Stimulated activated CD8-positive, alpha-beta memory T cell treated with anti-CD3 and anti-CD28 coated beads, Interleukin-15, amount 100 ng/mL, for 4 hours (primary cell): ENCODE measurements at regions not wholly inside any gene's neighbourhood (a gene's known extent, or its start where the extent isn't known, plus 50 kb on each side); places are given as distances from the start of the nearest gene placed in this dataset.
"Not testable (repeated sequence)": the region's sequence is repeated elsewhere in the genome, so short reads cannot be mapped to it uniquely, and the experiment has no call there.

ENCODE experiments used
- DNase-seq, 2 donors: peaks; one replicate each; pipeline ENCODE4 v3.0.0-alpha.2; 2020; ENCODE audit warnings: low read depth in 2 of 2

GRCh38 chrX:3838754-3839153 lies 125.3 kb upstream of the PRKX start:
- DNase-seq = not testable (repeated sequence)

- not testable (repeated sequence) for DNase-seq
Measured at GRCh38 chrX:3837958-3838643, 124.7 kb upstream of the PRKX start.

GRCh38 chrX:3837211-3837610 lies 123.8 kb upstream of the PRKX start:
- DNase-seq = not testable (repeated sequence)

DNA sequence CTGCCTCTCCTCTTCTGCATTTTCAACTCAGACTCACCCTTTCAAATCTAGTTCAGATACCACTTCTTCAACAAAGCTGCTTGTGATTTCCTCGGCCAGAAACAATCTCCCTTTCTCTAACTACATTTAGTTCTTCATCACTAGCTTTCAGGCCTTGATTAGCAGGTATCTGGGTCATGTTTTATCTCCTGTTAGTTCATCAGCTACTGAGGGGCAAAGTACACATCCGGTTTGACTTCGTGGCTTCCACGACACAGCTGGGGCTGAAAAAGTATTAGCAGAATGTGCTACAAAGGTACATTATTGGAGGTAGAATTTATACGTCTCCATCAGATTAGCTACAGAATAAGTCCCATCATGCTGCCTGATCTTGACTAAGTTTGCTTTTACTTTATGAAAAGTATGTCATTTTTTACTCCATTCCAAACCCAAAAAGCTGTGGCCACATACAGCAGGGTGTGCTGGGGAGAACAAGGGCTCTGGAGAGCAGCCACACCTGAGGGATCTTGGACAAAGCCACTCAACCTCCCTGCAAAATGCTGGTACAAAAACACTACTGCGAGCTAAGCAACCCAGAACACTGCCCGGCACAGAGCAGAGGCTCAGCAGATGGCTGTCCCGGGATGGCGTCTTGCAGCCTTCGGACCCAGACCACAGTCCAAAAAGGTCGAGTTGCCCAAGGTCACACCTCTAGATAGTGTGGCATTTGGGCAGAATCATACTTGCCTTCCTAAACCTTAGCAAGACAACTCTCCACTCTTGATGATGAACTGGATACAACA lies 120.5 kb upstream of the PRKX start:
- not testable (repeated sequence) for DNase-seq

DNA sequence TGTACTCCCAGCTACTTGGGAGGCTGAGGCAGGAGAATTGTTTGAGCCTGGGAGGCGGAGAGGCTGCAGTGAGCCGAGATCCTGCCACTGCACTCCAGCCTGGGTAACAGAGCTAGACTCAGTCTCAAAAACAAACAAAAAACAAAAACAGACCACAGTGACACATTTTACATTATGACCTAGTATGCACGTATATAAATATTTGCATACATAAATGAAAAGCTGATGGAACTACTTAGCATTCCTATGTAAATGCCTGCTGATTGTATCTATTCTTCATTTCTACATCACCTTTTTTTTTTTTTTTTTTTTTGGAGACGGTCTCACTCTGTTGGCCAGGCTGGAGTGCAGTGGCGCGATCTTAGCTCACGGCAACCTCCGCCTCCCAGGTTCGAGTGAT lies 116.6 kb upstream of the PRKX start:
- DNase-seq = not testable (repeated sequence)

DNA sequence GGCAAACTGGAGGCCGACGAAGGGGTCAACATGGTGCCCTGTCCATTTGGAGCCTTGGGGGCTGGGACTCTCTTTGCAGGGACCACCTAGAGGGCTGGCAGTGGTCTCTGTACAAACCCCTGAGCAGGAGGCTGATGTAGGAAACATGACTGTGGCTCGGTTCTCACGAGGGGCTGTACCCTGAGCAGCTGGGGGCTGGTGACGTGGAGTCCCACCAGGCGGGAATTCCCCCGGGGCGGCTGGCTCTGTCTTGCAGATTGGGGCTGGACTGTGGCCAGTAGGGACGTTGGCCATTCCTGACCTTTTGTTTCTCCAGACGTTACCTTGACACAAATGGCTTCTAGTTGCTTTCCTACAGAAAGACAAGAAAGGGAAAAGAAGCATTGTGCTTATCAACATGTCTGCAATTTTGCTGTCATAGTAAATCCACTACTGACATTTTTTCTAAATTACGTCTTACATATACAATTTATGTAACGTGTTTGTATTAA lies 115.6 kb upstream of the PRKX start:
- not testable (repeated sequence) for DNase-seq

GRCh38 chrX:3828378-3829040 lies 115.1 kb upstream of the PRKX start:
- DNase-seq = not testable (repeated sequence)

- not testable (repeated sequence) for DNase-seq
Measured at GRCh38 chrX:3824008-3824407, 110.6 kb upstream of the PRKX start.

- no peak for DNase-seq
Measured at GRCh38 chrX:3820167-3820566, 106.7 kb upstream of the PRKX start.

DNA sequence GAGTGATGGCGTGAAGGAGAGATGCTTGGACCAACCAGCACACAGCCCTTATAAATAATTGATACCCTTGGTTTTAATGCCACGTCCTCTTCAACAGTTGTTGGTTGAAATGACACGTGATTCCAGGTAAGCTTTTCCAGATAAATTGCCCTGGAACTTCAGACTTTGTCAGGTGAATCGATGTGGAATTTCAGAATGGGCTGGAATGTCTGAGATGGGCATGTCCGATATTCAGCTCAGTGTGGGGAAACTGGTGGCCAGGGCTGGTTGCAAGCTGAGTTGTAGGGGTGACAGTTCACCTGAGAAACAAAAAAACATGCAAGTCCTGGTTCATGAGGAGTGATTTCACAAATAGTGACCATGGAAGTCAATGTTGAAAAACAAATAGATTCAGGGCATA lies 104.0 kb upstream of the PRKX start:
- DNase-seq = not testable (repeated sequence)

DNA sequence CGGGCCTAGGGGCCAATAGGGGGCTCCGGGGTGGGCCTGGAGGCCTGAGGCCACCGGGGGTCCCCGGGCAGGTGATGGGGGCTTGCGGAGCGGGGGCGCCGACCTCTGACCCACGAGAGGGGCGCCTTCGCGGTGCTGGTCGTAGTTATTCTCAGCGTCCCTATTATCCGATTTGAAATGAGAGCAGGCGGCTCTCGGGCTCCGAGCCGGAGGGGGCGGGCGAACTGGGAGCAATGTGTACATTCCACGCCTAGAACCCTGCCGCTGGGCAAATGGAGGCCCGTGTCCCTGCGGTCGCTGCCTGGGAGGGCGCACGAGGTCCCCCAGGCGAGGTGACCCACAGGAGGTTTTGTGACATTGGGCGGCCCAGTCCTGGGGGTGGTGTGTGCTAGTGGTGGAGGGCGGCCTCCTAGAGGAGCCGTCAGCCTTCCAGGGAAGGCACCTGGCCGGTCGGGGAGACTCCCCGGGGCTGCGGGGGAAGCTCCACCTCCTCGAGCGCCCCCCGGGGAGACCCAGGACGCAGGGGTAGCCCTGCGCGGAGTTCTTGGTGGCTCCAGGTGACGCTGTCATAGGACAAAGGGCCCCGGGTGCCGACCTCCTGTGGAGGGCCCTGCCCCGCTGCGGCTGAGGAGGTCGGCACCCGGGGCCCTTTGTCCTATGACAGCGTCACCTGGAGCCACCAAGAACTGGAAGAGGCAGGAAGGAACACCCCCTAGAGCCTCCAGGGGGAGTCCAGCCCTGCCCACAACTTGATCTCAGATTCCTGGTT lies 102.6 kb upstream of the PRKX start:
- peak in 1 of 2 donors; percentile 21 for DNase-seq

DNA sequence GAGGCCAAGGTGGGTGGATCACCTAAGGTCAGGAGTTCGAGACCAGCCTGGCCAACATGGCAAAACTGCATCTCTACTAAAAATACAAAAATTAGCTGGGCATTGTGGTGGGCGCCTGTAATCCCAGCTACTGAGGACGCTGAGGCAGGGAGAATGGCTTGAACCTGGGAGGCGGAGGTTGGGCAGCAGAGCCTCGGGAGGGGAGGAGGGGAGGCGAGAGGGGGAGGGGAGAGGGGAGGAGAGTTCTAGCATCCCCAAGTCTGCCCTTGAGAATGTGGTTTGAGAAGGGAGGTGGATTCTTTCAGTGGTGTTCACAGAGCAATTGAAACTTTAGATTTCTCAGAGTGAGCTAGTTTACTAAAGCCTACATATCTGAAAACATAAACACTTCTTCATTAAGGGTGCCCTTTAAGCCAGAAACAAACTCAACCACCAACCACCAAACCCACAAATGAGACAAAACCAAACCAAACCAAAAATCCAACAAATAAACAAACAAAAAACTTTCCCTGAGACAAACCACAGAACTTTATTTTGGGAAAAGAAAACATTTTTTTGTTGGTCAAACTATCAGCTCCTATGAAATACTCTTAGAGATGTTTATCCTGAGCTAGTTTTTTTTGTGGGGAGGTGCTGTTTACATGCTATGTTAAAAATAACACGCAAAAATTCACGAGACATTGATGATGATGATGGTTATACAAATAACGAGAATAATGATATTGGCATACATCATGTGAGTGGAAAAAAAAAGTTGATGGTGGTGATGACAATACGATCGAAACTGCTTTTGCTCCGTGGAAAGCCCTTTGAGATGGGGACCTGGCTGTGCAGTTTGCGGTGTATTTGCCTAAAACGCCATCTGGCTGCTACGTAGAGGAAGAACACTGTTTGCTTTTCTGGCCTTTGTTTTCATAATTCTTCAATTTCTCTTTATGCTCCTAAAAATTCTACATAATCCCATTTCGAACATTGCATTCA lies 98.2 kb upstream of the PRKX start:
- peak in 1 of 2 donors; percentile 7 for DNase-seq

- no peak for DNase-seq
Measured at GRCh38 chrX:3807906-3808305, 94.5 kb upstream of the PRKX start.

DNA sequence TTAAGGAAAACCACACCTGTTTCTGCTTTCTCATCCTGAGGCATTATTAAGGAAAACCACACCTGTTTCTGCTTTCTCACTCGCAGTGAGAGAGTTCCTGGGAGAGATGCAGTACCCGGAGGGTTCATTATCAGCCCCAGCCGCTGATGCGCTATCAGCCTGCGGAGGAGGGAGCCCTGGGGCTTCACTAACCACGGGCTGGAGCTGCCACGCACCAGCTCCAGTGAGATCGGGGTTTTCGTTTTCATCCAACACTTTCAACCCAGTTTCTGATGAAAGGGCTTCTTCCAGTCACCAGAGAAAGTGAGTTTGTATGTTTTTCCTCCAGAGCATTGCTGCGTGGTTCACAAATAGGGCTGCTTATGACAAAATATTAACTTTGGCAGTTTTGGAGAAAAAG lies 93.2 kb upstream of the PRKX start:
- no peak for DNase-seq

- no peak for DNase-seq
Measured at GRCh38 chrX:3803713-3804112, 90.3 kb upstream of the PRKX start.

DNA sequence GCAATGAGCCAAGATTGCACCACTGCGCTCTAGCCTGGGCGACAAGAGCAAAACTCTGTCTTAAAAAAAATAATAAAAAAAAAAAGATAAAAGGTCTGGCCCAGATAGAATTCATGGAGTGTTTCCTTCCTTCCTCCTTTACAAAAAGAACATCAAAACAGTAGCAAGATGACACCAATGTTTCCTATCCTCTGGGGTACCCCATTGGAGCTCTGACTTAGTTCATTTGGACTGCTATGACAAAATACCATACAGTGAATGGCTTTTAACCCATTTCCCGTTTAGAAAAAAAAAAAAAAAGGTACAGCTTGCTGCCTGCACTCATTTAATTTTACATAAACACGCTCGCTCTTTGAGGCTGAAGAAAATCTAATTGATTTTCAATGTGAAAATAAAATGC lies 89.9 kb upstream of the PRKX start:
- no peak for DNase-seq

- DNase-seq = not testable (repeated sequence)
Measured at GRCh38 chrX:3795411-3795810, 82.0 kb upstream of the PRKX start.

DNA sequence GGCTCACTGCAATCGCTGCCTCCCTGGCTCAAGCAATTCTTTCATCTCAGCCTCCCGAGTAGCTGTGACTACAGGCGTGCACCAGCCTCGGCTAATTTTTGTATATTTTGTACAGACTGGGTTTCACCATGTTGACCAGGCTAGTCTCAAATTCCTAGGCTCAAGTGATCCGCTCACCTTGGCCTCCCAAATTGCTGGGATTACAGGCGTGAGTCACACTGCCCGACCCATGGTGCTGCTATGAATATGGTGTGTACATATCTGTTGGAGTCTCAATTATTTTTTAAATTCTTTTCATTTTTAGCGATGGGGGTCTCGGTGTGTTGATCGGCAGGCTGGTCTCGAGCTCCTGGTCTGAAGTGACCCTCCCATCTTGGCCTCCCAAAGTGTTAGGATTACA lies 78.0 kb upstream of the PRKX start:
- no peak for DNase-seq

DNA sequence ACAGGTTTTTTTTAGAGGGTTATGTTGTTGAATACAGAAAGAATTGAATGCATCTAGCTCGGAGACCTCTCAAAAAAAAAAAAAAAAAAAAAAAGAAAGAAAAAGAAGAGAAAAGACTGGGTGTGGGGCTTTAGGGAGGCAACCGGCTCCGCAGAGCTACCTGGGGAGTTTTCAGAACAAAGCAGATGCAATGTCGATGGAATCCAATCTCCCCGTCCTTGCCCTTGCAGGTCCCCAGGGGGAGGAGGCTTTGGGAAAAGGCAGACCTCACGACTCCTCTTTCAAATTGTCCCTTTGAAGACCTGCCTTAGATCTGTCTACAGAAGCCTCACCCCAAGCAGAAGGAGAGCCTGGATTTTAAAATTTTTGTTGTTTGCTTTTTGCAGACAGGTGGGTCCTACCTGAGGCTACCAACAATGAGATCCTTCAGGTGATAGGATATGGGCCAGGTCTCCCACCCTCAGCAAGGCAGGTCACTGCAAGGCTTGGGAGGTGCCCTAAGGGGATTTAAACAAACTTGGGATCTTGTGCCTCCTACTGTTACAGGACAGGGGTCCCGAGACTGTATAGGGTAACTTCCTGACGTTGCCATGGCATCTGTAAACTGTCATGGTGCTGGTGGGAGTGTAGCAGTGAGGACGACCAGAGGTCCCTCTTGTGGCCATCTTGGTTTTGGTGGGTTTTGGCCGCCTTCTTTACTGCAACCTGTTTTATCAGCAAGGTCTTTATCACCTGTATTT lies 75.2 kb upstream of the PRKX start:
- DNase-seq = no peak

DNA sequence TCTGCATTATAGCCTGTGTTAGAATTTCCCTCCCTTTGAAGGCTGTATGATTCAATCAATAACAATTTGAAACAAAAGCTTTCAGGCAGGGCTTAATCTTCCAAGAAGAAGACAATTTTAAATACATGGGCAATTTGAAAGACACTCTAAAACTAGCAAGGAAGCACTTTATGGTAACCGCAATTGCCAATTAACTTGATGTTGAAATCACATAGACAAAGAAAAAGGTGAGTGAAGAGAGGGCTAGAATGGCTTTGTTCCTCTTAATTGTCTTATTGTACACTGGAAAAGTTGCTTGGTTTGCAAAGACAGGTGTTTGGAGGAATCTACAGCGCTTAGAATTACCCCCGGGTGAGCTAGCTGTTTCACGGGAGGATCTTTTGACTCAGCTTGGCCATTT lies 74.4 kb upstream of the PRKX start:
- DNase-seq = no peak
